ENCODE measurements at regions not wholly inside any gene's neighbourhood (a gene's known extent, or its start where the extent isn't known, plus 50 kb on each side); places are given as distances from the start of the nearest gene placed in this dataset.

GRCh38 chr6:155523821-155524651 is 68.4 kb upstream of the NOX3 start:
- Mint-ChIP-seq H3K27ac (peak overlapping the region; percentile 45), H3K36me3 (ENCODE audit: low read depth) (no peaks in the 10 kb centered on the region), H3K4me1 (ENCODE audit: low read depth) (peaks cover 12% of the 10 kb centered on the region), H3K27me3 (ENCODE audit: low read depth) (no peaks in the 10 kb centered on the region), H3K9me3 (no peaks in the 10 kb centered on the region), H3K4me3 (ENCODE audit: low read depth) (no peak overlapping the region)
- intact Hi-C loops (cut with micrococcal nuclease): loop anchor here (2.0 kb wide), 1 partner anchor 105 kb away; no protein-coding TSS in a partner anchor
- no peak for DNase-seq (ENCODE audit: low spot score)

- intact Hi-C loops (cut with micrococcal nuclease): no loop called here
- Mint-ChIP-seq H3K36me3 (ENCODE audit: low read depth) (no peaks in the 10 kb centered on the region), H3K4me1 (ENCODE audit: low read depth) (peaks cover 9% of the 10 kb centered on the region), H3K27me3 (ENCODE audit: low read depth) (no peaks in the 10 kb centered on the region), H3K4me3 (ENCODE audit: low read depth) (no peak overlapping the region), H3K27ac (no peak overlapping the region), H3K9me3 (no peaks in the 10 kb centered on the region)
- DNase-seq (ENCODE audit: low spot score): no peak
Measured at GRCh38 chr6:155521719-155522118, 66.1 kb upstream of the NOX3 start.

GRCh38 chr6:155520078-155520477 is 64.4 kb upstream of the NOX3 start:
- no peak overlapping the region for H3K27ac Mint-ChIP-seq
- H3K36me3 Mint-ChIP-seq (ENCODE audit: low read depth): no peaks in the 10 kb centered on the region
- no peaks in the 10 kb centered on the region for H3K9me3 Mint-ChIP-seq
- no peak overlapping the region for H3K4me3 Mint-ChIP-seq (ENCODE audit: low read depth)
- intact Hi-C loops (cut with micrococcal nuclease): no loop called here
- H3K27me3 Mint-ChIP-seq (ENCODE audit: low read depth): no peaks in the 10 kb centered on the region
- DNase-seq (ENCODE audit: low spot score): no peak
- peaks cover 9% of the 10 kb centered on the region for H3K4me1 Mint-ChIP-seq (ENCODE audit: low read depth)

GRCh38 chr6:155519176-155519738 is 63.6 kb upstream of the NOX3 start:
- intact Hi-C loops (cut with micrococcal nuclease): no loop called here
- H3K36me3 Mint-ChIP-seq (ENCODE audit: low read depth): no peaks in the 10 kb centered on the region
- H3K4me1 Mint-ChIP-seq (ENCODE audit: low read depth): peaks cover 6% of the 10 kb centered on the region
- H3K27me3 Mint-ChIP-seq (ENCODE audit: low read depth): no peaks in the 10 kb centered on the region
- no peak overlapping the region for H3K4me3 Mint-ChIP-seq (ENCODE audit: low read depth)
- no peak for DNase-seq (ENCODE audit: low spot score)
- no peak overlapping the region for H3K27ac Mint-ChIP-seq
- H3K9me3 Mint-ChIP-seq: no peaks in the 10 kb centered on the region

GRCh38 chr6:155517294-155517693 is 61.7 kb upstream of the NOX3 start:
- Mint-ChIP-seq H3K9me3 (no peaks in the 10 kb centered on the region), H3K4me3 (ENCODE audit: low read depth) (no peak overlapping the region)

GRCh38 chr6:155510879-155511278 is 55.2 kb upstream of the NOX3 start:
- intact Hi-C loops (cut with micrococcal nuclease): no loop called here
- H3K36me3 Mint-ChIP-seq (ENCODE audit: low read depth): no peaks in the 10 kb centered on the region
- no peak for DNase-seq (ENCODE audit: low spot score)
- no peaks in the 10 kb centered on the region for H3K9me3 Mint-ChIP-seq
- no peaks in the 10 kb centered on the region for H3K4me1 Mint-ChIP-seq (ENCODE audit: low read depth)
- H3K4me3 Mint-ChIP-seq (ENCODE audit: low read depth): no peak overlapping the region
- H3K27me3 Mint-ChIP-seq (ENCODE audit: low read depth): no peaks in the 10 kb centered on the region
- H3K27ac Mint-ChIP-seq: no peak overlapping the region

More at GRCh38 chr6:155517294-155517693, 61.7 kb upstream of the NOX3 start:
- H3K27me3 Mint-ChIP-seq (ENCODE audit: low read depth): no peaks in the 10 kb centered on the region
- no peak for DNase-seq (ENCODE audit: low spot score)
- intact Hi-C loops (cut with micrococcal nuclease): no loop called here
- no peaks in the 10 kb centered on the region for H3K4me1 Mint-ChIP-seq (ENCODE audit: low read depth)
- H3K27ac Mint-ChIP-seq: no peak overlapping the region
- no peaks in the 10 kb centered on the region for H3K36me3 Mint-ChIP-seq (ENCODE audit: low read depth)

GRCh38 chr6:155509743-155510475 is 54.3 kb upstream of the NOX3 start:
- Mint-ChIP-seq H3K36me3 (ENCODE audit: low read depth) (no peaks in the 10 kb centered on the region), H3K27me3 (ENCODE audit: low read depth) (no peaks in the 10 kb centered on the region), H3K27ac (no peak overlapping the region), H3K4me3 (ENCODE audit: low read depth) (no peak overlapping the region), H3K4me1 (ENCODE audit: low read depth) (no peaks in the 10 kb centered on the region), H3K9me3 (no peaks in the 10 kb centered on the region)
- intact Hi-C loops (cut with micrococcal nuclease): no loop called here
- DNase-seq (ENCODE audit: low spot score): no peak

- intact Hi-C loops (cut with micrococcal nuclease): no loop called here
- no peak for DNase-seq (ENCODE audit: low spot score)
- no peak overlapping the region for H3K27ac Mint-ChIP-seq
- peaks cover 12% of the 10 kb centered on the region for H3K9me3 Mint-ChIP-seq
- no peak overlapping the region for H3K4me3 Mint-ChIP-seq (ENCODE audit: low read depth)
- no peaks in the 10 kb centered on the region for H3K27me3 Mint-ChIP-seq (ENCODE audit: low read depth)
- no peaks in the 10 kb centered on the region for H3K36me3 Mint-ChIP-seq (ENCODE audit: low read depth)
- H3K4me1 Mint-ChIP-seq (ENCODE audit: low read depth): no peaks in the 10 kb centered on the region
Measured at GRCh38 chr6:155505608-155505989, 50.0 kb upstream of the NOX3 start.

Measured in activated T-helper 2 cell treated with anti-CD3 and anti-CD28 coated beads, Interferon-gamma antibody, Interleukin-2, Interleukin-4, amounts not matched to agents 10 μg/mL and 5 μg/mL and 100 μg/mL, durations not matched to agents 14 hours and 24 hours and 36 hours (primary cell).